ENCODE measurements at regions not wholly inside any gene's neighbourhood (a gene's known extent, or its start where the extent isn't known, plus 50 kb on each side); places are given as distances from the start of the nearest gene placed in this dataset.
"Not testable (repeated sequence)": the region's sequence is repeated elsewhere in the genome, so short reads cannot be mapped to it uniquely, and the experiment has no call there.

DNA sequence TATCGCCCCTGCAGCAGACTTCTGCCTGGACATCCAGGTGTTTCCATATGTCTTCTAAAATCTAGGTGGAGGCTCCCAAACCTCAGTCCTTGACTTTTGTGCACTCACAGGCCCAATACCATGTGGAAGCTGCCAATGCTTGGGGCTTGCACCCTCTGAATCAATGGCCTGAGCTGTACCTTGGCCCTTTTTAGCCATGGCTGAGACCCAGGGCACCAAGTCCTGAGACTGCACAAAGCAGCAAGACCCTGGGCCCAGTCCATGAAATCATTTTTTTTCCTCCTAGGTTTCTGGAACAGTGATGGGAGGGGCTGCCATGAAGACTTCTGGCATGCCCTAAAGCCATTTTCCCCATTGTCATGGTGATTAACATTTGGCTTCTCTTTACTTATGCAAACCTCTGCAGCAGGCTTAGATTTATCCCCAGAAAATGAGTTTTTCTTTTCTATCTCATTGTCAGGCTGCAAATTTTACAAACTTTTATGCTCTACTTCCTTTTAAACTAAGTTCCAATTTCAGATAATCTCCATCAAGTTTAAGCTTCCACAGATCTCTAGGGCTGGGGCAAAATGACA, 1445.8 kb upstream of the FLRT2 start:
- H3K27ac Mint-ChIP-seq, result no peak overlapping the region
- no peaks in the 10 kb centered on the region for H3K4me1 Mint-ChIP-seq (ENCODE audit: low read depth)
- H3K9me3 Mint-ChIP-seq, result peaks cover 12% of the 10 kb centered on the region
- no peak overlapping the region for H3K4me3 Mint-ChIP-seq
- no peaks in the 10 kb centered on the region for H3K27me3 Mint-ChIP-seq (ENCODE audit: low read depth)
- no peaks in the 10 kb centered on the region for H3K36me3 Mint-ChIP-seq (ENCODE audit: low read depth)
- no peak for DNase-seq
- intact Hi-C loops (cut with micrococcal nuclease), result no loop called here
- CTCF ChIA-PET, result no interaction called here

GRCh38 chr14:84085493-84085892, 1444.5 kb upstream of the FLRT2 start:
- Mint-ChIP-seq H3K27me3 (ENCODE audit: low read depth) (no peaks in the 10 kb centered on the region), H3K4me1 (ENCODE audit: low read depth) (no peaks in the 10 kb centered on the region), H3K36me3 (ENCODE audit: low read depth) (no peaks in the 10 kb centered on the region), H3K9me3 (peaks cover 12% of the 10 kb centered on the region), H3K4me3 (no peak overlapping the region), H3K27ac (no peak overlapping the region)
- no peak for DNase-seq
- intact Hi-C loops (cut with micrococcal nuclease), result no loop called here
- CTCF ChIA-PET, result no interaction called here

DNA sequence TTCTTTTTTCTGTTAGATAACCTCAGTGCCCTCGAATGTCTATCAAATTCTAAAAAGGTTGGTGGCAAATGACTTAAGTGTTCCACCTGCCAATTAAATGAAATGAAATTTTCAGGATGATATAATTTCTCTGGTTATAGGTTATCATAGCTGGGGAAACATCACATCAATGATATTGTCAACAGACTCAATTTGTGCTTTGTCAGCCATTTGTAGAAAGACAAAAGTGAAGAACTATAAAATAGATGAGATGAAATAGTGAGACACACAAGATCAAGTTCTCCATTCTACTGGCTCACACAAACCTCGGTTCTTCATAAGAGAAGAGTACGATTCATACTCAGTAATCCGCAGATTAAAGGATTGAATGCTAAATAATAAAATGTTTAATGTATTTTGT, 1443.2 kb upstream of the FLRT2 start:
- Mint-ChIP-seq H3K9me3 (peaks cover 9% of the 10 kb centered on the region), H3K36me3 (ENCODE audit: low read depth) (no peaks in the 10 kb centered on the region), H3K4me3 (no peak overlapping the region), H3K27ac (no peak overlapping the region), H3K27me3 (ENCODE audit: low read depth) (no peaks in the 10 kb centered on the region), H3K4me1 (ENCODE audit: low read depth) (no peaks in the 10 kb centered on the region)
- DNase-seq, result no peak
- CTCF ChIA-PET, result no interaction called here
- intact Hi-C loops (cut with micrococcal nuclease), result no loop called here

- no peaks in the 10 kb centered on the region for H3K27me3 Mint-ChIP-seq (ENCODE audit: low read depth)
- H3K4me3 Mint-ChIP-seq, result no peak overlapping the region
- CTCF ChIA-PET, result no interaction called here
- H3K36me3 Mint-ChIP-seq (ENCODE audit: low read depth), result no peaks in the 10 kb centered on the region
- intact Hi-C loops (cut with micrococcal nuclease), result no loop called here
- no peak overlapping the region for H3K27ac Mint-ChIP-seq
- no peak for DNase-seq
- H3K4me1 Mint-ChIP-seq (ENCODE audit: low read depth), result no peaks in the 10 kb centered on the region
- H3K9me3 Mint-ChIP-seq, result peaks cover 7% of the 10 kb centered on the region
Observed at GRCh38 chr14:84087986-84088531, 1441.9 kb upstream of the FLRT2 start.

DNA sequence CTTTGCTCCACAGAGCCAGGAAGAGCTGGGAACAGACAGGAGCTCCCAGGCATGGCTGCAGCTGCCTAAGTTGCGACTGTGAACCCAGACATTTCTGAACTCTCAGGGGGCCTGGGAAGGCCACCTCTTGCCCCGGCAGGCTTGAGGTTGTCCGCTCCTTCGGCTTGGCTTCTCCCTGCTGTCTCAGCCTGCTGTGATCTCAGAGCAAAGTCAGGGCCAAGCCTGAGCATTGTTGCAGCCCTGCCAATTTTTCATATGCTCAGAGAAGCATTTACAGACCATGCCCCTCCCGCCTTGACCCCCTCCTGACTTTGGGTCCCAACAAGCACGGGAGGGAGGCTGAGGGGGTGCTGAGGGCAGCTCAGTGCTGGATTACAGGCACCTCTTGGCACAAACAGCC, 1439.1 kb upstream of the FLRT2 start:
- H3K9me3 Mint-ChIP-seq, result peaks cover 3% of the 10 kb centered on the region
- H3K27me3 Mint-ChIP-seq (ENCODE audit: low read depth), result no peaks in the 10 kb centered on the region
- H3K36me3 Mint-ChIP-seq (ENCODE audit: low read depth), result no peaks in the 10 kb centered on the region
- H3K4me3 Mint-ChIP-seq, result no peak overlapping the region
- DNase-seq, result no peak
- CTCF ChIA-PET, result no interaction called here
- H3K27ac Mint-ChIP-seq, result no peak overlapping the region
- no peaks in the 10 kb centered on the region for H3K4me1 Mint-ChIP-seq (ENCODE audit: low read depth)
- intact Hi-C loops (cut with micrococcal nuclease), result no loop called here

GRCh38 chr14:84095681-84096080, 1434.3 kb upstream of the FLRT2 start:
- DNase-seq, result no peak
- intact Hi-C loops (cut with micrococcal nuclease), result no loop called here
- H3K4me3 Mint-ChIP-seq, result no peak overlapping the region
- no peaks in the 10 kb centered on the region for H3K4me1 Mint-ChIP-seq (ENCODE audit: low read depth)
- H3K27ac Mint-ChIP-seq, result no peak overlapping the region
- H3K9me3 Mint-ChIP-seq, result peaks cover 5% of the 10 kb centered on the region
- no peaks in the 10 kb centered on the region for H3K36me3 Mint-ChIP-seq (ENCODE audit: low read depth)
- CTCF ChIA-PET, result no interaction called here
- no peaks in the 10 kb centered on the region for H3K27me3 Mint-ChIP-seq (ENCODE audit: low read depth)

- intact Hi-C loops (cut with micrococcal nuclease), result no loop called here
- DNase-seq, result no peak
- CTCF ChIA-PET, result no interaction called here
- Mint-ChIP-seq H3K27ac (no peak overlapping the region), H3K36me3 (ENCODE audit: low read depth) (no peaks in the 10 kb centered on the region), H3K4me3 (no peak overlapping the region), H3K9me3 (peaks cover 18% of the 10 kb centered on the region), H3K27me3 (ENCODE audit: low read depth) (no peaks in the 10 kb centered on the region), H3K4me1 (ENCODE audit: low read depth) (no peaks in the 10 kb centered on the region)
Observed at GRCh38 chr14:84098261-84098660, 1431.7 kb upstream of the FLRT2 start.

DNA sequence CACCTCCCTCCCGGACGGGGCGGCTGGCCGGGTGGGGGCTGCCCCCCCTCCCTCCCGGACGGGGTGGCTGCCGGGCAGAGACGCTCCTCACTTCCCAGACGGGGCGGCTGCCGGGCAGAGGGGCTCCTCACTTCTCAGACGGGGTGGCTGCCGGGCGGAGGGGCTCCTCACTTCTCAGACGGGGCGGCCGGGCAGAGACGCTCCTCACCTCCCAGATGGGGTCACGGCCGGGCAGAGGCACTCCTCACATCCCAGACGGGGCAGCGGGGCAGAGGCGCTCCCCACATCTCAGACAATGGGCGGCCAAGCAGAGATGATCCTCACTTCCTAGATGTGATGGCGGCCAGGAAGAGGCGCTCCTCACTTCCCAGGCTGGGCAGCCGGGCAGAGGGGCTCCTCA, 1430.4 kb upstream of the FLRT2 start:
- CTCF ChIA-PET; H3K27ac Mint-ChIP-seq; intact Hi-C loops (cut with micrococcal nuclease); DNase-seq; H3K36me3 Mint-ChIP-seq (ENCODE audit: low read depth); H3K4me3 Mint-ChIP-seq; H3K4me1 Mint-ChIP-seq (ENCODE audit: low read depth); H3K27me3 Mint-ChIP-seq (ENCODE audit: low read depth): not testable (repeated sequence)
- H3K9me3 Mint-ChIP-seq, result peaks cover 19% of the 10 kb centered on the region

DNA sequence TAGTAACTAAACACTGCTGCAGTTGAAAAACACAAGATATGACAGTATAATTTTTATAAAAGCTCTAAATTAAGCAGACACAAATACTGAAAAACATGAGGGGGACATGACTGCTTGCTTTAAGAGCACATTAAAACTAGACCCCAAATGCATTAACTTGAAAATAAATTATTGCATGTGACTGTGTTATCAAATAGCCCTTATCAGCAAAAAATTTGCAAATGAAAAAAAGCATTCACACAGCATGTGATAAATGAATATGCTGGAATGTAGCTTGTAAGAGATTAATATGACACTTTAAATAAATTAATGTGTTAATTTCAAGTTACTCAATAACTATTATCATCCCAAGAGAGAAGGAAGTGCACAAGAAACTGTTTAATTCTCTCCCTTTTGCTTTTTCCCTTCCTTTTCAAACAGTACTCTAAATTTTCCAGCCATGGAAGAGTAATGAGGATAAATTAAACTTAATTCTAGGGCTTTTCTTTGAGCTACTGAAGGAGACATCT, 1422.1 kb upstream of the FLRT2 start:
- Mint-ChIP-seq H3K4me1 (ENCODE audit: low read depth) (no peaks in the 10 kb centered on the region), H3K27ac (no peak overlapping the region), H3K9me3 (peaks cover 7% of the 10 kb centered on the region), H3K27me3 (ENCODE audit: low read depth) (no peaks in the 10 kb centered on the region), H3K4me3 (no peak overlapping the region), H3K36me3 (ENCODE audit: low read depth) (no peaks in the 10 kb centered on the region)
- intact Hi-C loops (cut with micrococcal nuclease), result no loop called here
- no peak for DNase-seq
- CTCF ChIA-PET, result no interaction called here

- intact Hi-C loops (cut with micrococcal nuclease), result no loop called here
- Mint-ChIP-seq H3K36me3 (ENCODE audit: low read depth) (no peaks in the 10 kb centered on the region), H3K4me1 (ENCODE audit: low read depth) (no peaks in the 10 kb centered on the region), H3K27ac (no peak overlapping the region), H3K4me3 (no peak overlapping the region), H3K27me3 (ENCODE audit: low read depth) (no peaks in the 10 kb centered on the region), H3K9me3 (peaks cover 7% of the 10 kb centered on the region)
- CTCF ChIA-PET, result no interaction called here
- no peak for DNase-seq
Observed at GRCh38 chr14:84108746-84109457, 1421.0 kb upstream of the FLRT2 start.

DNA sequence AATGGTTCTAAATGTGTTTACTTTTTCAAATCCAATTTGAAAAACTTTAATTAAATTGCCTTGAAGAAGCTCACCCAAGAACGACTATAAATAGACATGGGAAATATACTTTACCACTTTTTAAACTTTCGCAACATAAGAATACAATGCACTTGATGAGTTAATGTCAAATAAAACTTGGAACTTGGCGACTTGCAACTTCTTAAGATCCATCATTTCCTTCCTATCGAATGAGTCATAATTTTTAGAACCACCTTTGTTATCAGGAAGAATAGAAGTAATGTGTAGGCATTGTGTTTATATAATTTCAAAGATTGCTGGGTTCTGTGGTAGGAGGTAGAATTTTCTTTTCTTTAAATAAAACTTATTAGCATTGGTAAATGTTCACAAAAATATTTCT, 1417.4 kb upstream of the FLRT2 start:
- H3K27me3 Mint-ChIP-seq (ENCODE audit: low read depth), result no peaks in the 10 kb centered on the region
- intact Hi-C loops (cut with micrococcal nuclease), result no loop called here
- DNase-seq, result no peak
- no peaks in the 10 kb centered on the region for H3K4me1 Mint-ChIP-seq (ENCODE audit: low read depth)
- CTCF ChIA-PET, result interaction anchor here (0.6 kb wide), 1 partner anchor 592 kb away, joined by 3 read pairs; no protein-coding TSS in a partner anchor
- no peaks in the 10 kb centered on the region for H3K36me3 Mint-ChIP-seq (ENCODE audit: low read depth)
- H3K9me3 Mint-ChIP-seq, result peaks cover 14% of the 10 kb centered on the region
- no peak overlapping the region for H3K27ac Mint-ChIP-seq
- H3K4me3 Mint-ChIP-seq, result no peak overlapping the region

GRCh38 chr14:84125676-84126075, 1404.3 kb upstream of the FLRT2 start:
- Mint-ChIP-seq H3K4me1 (ENCODE audit: low read depth) (no peaks in the 10 kb centered on the region), H3K36me3 (ENCODE audit: low read depth) (no peaks in the 10 kb centered on the region), H3K4me3 (no peak overlapping the region), H3K27ac (no peak overlapping the region), H3K9me3 (no peaks in the 10 kb centered on the region), H3K27me3 (ENCODE audit: low read depth) (no peaks in the 10 kb centered on the region)
- intact Hi-C loops (cut with micrococcal nuclease), result no loop called here
- CTCF ChIA-PET, result no interaction called here
- DNase-seq, result no peak

GRCh38 chr14:84127495-84127894, 1402.4 kb upstream of the FLRT2 start:
- Mint-ChIP-seq H3K9me3 (peaks cover 3% of the 10 kb centered on the region), H3K27me3 (ENCODE audit: low read depth) (no peaks in the 10 kb centered on the region), H3K36me3 (ENCODE audit: low read depth) (no peaks in the 10 kb centered on the region), H3K27ac (no peak overlapping the region), H3K4me1 (ENCODE audit: low read depth) (no peaks in the 10 kb centered on the region), H3K4me3 (no peak overlapping the region)
- DNase-seq, result no peak
- intact Hi-C loops (cut with micrococcal nuclease), result no loop called here
- CTCF ChIA-PET, result no interaction called here

All from activated naive CD4-positive, alpha-beta T cell treated with anti-CD3 and anti-CD28 coated beads for 36 hours (primary cell).